Breast epithelium (tissue), 4 donors: ENCODE measurements at regions not wholly inside any gene's neighbourhood (a gene's known extent, or its start where the extent isn't known, plus 50 kb on each side); places are given as distances from the start of the nearest gene placed in this dataset.
A peak's percentile ranks its signal among the peaks of the same experiment; 100 is the strongest.

Experiments used
- DNase-seq, 2 donors: peaks; one replicate each; pipeline ENCODE4 v3.0.0-alpha.2; 2019; ENCODE audit warnings: low spot score in 2 of 2
- H3K27ac ChIP-seq, 2 donors: fragments of 200-600 bp; sonication (generic) in 1 of 2; one replicate each; pipeline ENCODE4 v1.5.1; 2016 to 2019; ENCODE audit warnings: mild to moderate bottlenecking in 1 of 2
- H3K27me3 ChIP-seq, 2 donors: fragments of 200-600 bp; sonication (generic) in 1 of 2; one replicate each; pipeline versions ENCODE4 v1.5.1 to v1.6.0; 2017 to 2019; ENCODE audit warnings: control low read depth in 1 of 2, mild to moderate bottlenecking in 1 of 2
- H3K36me3 ChIP-seq: fragments of 200-600 bp; one replicate; pipeline ENCODE4 v1.5.1; 2019
- H3K4me1 ChIP-seq, 2 donors: fragments of 200-600 bp; sonication (generic); one replicate each; pipeline ENCODE4 v1.5.1; 2016 to 2019; ENCODE audit warnings: control low read depth in 1 of 2
- H3K4me3 ChIP-seq, 3 donors: fragments of 200-600 bp; sonication (generic); 1 replicate in 2 of 3; 2 replicates in 1 of 3; pipeline ENCODE4 v1.5.1; 2016 to 2019; ENCODE audit warnings: mild to moderate bottlenecking in 3 of 3, moderate library complexity in 2 of 3
- H3K9me3 ChIP-seq, 2 donors: fragments of 200-600 bp; sonication (generic) in 1 of 2; one replicate each; pipeline ENCODE4 v1.5.1; 2016 to 2019; ENCODE audit warnings: control low read depth in 1 of 2
- CTCF ChIP-seq, 3 donors: fragments of 450-650 bp; IDR thresholded peaks; one replicate each; pipeline ENCODE4 v1.5.1; 2016 to 2017; ENCODE audit warnings: antibody characterized with exemption in 3 of 3, mild to moderate bottlenecking in 3 of 3, moderate library complexity in 3 of 3
- POLR2A ChIP-seq: fragments of 450-650 bp; IDR thresholded peaks from one replicate; pipeline ENCODE4 v1.6.1; 2016; ENCODE audit warnings: antibody characterized with exemption, mild to moderate bottlenecking, moderate library complexity
- POLR2AphosphoS5 ChIP-seq, 3 donors: sonication (generic); formaldehyde crosslinking; IDR thresholded peaks; one replicate each; pipeline ENCODE4 v1.6.1; 2017; ENCODE audit warnings: antibody characterized with exemption in 3 of 3
- intact Hi-C: fragments of 100-400 bp; cut with DNase I; formaldehyde crosslinking; loops from one replicate; pipeline ENCODE4 v1.15.1; 2023; ENCODE audit warnings: low total_unique reads

GRCh38 chr5:68405784-68406743 is 190.5 kb downstream of the PIK3R1 start:
- H3K4me1 ChIP-seq, result no peaks in the 10 kb centered on the region
- H3K9me3 ChIP-seq, result no peaks in the 10 kb centered on the region
- no peaks in the 10 kb centered on the region for H3K36me3 ChIP-seq
- peak overlapping the region in 1 of 3 donors; percentile 26 for H3K4me3 ChIP-seq
- TF ChIP-seq CTCF (IDR thresholded peaks at IDR 0.05), result no peak
- TF ChIP-seq POLR2AphosphoS5 (IDR thresholded peaks at IDR 0.05), result no peak
- TF ChIP-seq POLR2A, result no peak
- intact Hi-C loops, result no loop called here
- no peaks in the 10 kb centered on the region for H3K27me3 ChIP-seq
- H3K27ac ChIP-seq, result peak overlapping the region; percentile 8 to 26
- DNase-seq, result no peak

DNA sequence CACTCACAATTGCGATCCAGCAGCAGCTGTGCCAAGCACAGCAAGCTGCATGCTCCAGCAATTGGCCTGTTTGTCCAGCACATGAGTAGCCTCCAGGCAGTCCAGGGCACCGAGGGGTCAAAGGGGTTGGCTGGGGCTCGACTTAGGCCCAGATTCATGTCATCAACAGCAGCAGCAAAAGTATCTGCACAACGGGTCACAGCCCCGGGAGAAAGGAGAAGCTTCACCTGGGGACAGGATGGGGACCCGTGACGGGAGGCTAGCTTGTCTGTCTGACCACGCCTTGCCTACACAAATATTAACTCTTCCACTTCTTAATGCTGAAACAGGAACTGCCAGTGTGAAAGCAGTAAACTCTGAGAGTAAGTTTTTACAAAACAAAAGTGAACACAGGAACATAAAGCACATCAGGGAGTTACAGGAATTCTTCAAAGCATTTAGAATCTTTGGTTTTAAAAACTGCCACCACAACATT is 191.2 kb downstream of the PIK3R1 start:
- DNase-seq, result no peak
- H3K9me3 ChIP-seq, result no peaks in the 10 kb centered on the region
- peak overlapping the region in 2 of 3 donors; percentile 1 to 26 for H3K4me3 ChIP-seq
- H3K4me1 ChIP-seq, result no peaks in the 10 kb centered on the region
- no peaks in the 10 kb centered on the region for H3K27me3 ChIP-seq
- H3K27ac ChIP-seq, result peak overlapping the region; percentile 8 to 26
- TF ChIP-seq POLR2AphosphoS5 (IDR thresholded peaks at IDR 0.05) (no peak), POLR2A (no peak), CTCF (IDR thresholded peaks at IDR 0.05) (no peak)
- H3K36me3 ChIP-seq, result no peaks in the 10 kb centered on the region
- intact Hi-C loops, result no loop called here

GRCh38 chr5:68407311-68408239 is 192.0 kb downstream of the PIK3R1 start:
- Histone ChIP-seq H3K27me3 (no peaks in the 10 kb centered on the region), H3K36me3 (no peaks in the 10 kb centered on the region), H3K27ac (no peak overlapping the region), H3K4me3 (no peak overlapping the region), H3K4me1 (no peaks in the 10 kb centered on the region), H3K9me3 (no peaks in the 10 kb centered on the region)
- intact Hi-C loops, result no loop called here
- no peak for TF ChIP-seq POLR2AphosphoS5 (IDR thresholded peaks at IDR 0.05)
- TF ChIP-seq CTCF (IDR thresholded peaks at IDR 0.05), result no peak
- TF ChIP-seq POLR2A, result no peak
- DNase-seq, result no peak

- Histone ChIP-seq H3K4me3 (no peak overlapping the region), H3K27me3 (no peaks in the 10 kb centered on the region), H3K9me3 (no peaks in the 10 kb centered on the region), H3K4me1 (no peaks in the 10 kb centered on the region), H3K36me3 (no peaks in the 10 kb centered on the region), H3K27ac (no peak overlapping the region)
- TF ChIP-seq POLR2A (no peak), POLR2AphosphoS5 (IDR thresholded peaks at IDR 0.05) (no peak), CTCF (IDR thresholded peaks at IDR 0.05) (no peak)
- DNase-seq, result no peak
- intact Hi-C loops, result no loop called here
Observed at GRCh38 chr5:68408345-68408871, 192.9 kb downstream of the PIK3R1 start.
